ENCODE measurements at regions not wholly inside any gene's neighbourhood (a gene's known extent, or its start where the extent isn't known, plus 50 kb on each side); places are given as distances from the start of the nearest gene placed in this dataset.

- Histone ChIP-seq H3K4me1 (no peaks in the 10 kb centered on the region), H3K4me3 (no peak overlapping the region), H3K27ac (replicated peaks) (no peak overlapping the region), H3K36me3 (no peaks in the 10 kb centered on the region), H3K27me3 (ENCODE audit: low read depth) (no peaks in the 10 kb centered on the region), H3K9me3 (replicated peaks) (no peaks in the 10 kb centered on the region)
- no peak for DNase-seq
- intact Hi-C loops (cut with micrococcal nuclease): no loop called here
- TF ChIP-seq, protein P1, sequence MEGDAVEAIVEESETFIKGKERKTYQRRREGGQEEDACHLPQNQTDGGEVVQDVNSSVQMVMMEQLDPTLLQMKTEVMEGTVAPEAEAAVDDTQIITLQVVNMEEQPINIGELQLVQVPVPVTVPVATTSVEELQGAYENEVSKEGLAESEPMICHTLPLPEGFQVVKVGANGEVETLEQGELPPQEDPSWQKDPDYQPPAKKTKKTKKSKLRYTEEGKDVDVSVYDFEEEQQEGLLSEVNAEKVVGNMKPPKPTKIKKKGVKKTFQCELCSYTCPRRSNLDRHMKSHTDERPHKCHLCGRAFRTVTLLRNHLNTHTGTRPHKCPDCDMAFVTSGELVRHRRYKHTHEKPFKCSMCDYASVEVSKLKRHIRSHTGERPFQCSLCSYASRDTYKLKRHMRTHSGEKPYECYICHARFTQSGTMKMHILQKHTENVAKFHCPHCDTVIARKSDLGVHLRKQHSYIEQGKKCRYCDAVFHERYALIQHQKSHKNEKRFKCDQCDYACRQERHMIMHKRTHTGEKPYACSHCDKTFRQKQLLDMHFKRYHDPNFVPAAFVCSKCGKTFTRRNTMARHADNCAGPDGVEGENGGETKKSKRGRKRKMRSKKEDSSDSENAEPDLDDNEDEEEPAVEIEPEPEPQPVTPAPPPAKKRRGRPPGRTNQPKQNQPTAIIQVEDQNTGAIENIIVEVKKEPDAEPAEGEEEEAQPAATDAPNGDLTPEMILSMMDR (IDR thresholded peaks at IDR 0.05; ENCODE audit: borderline replicate concordance): no peak
These were observed 1255.2 kb downstream of the EFNA5 start for GRCh38 chr5:106415541-106415940.

DNA sequence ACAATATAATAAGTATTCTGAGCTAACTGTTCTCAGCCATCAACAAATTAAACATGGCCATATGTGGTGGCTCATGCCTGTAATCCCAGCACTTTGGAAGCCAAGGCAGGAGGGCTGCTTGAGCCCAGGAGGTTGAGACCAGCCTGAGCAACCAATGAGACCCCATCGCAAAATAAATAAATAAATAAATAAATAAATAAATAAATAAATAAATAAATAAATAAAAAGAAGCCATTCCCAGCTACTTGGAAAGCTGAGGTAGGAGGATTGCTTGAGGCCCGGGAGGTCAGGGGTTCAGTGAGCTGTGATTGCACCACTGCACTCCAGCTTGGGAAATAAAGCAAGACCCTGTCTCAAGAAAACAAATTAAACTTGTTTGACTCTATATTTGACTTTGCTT lies 1256.4 kb downstream of the EFNA5 start:
- TF ChIP-seq, protein P1 (IDR thresholded peaks at IDR 0.05; ENCODE audit: borderline replicate concordance): no peak
- H3K4me3 ChIP-seq: no peak overlapping the region
- H3K36me3 ChIP-seq: no peaks in the 10 kb centered on the region
- no peak for DNase-seq
- H3K9me3 ChIP-seq (replicated peaks): no peaks in the 10 kb centered on the region
- H3K27me3 ChIP-seq (ENCODE audit: low read depth): no peaks in the 10 kb centered on the region
- intact Hi-C loops (cut with micrococcal nuclease): no loop called here
- H3K4me1 ChIP-seq: no peaks in the 10 kb centered on the region
- no peak overlapping the region for H3K27ac ChIP-seq (replicated peaks)

DNA sequence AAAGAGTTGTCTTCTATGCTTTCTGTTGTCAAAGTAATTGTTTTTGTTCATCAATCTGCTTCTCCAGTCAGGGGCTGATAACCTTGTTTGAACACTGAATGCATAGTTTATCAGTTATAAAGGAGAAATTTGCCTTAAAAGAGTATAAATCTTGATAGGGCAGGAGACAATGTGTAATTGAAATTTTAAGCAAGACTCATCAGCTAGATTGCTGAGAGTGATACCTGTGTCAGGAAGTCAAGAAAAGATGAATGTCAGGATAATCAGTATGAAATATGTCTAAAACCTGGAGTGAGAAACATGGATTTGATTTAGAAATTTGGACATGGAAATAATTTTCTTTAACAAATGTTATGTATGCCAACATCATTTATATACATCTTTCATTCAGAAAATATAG lies 1258.1 kb downstream of the EFNA5 start:
- Histone ChIP-seq H3K27ac (replicated peaks) (no peak overlapping the region), H3K4me3 (no peak overlapping the region), H3K4me1 (no peaks in the 10 kb centered on the region), H3K9me3 (replicated peaks) (no peaks in the 10 kb centered on the region), H3K36me3 (no peaks in the 10 kb centered on the region), H3K27me3 (ENCODE audit: low read depth) (no peaks in the 10 kb centered on the region)
- intact Hi-C loops (cut with micrococcal nuclease): no loop called here
- DNase-seq: no peak
- TF ChIP-seq, protein P1 (IDR thresholded peaks at IDR 0.05; ENCODE audit: borderline replicate concordance): no peak

- no peaks in the 10 kb centered on the region for H3K36me3 ChIP-seq
- H3K27ac ChIP-seq (replicated peaks): no peak overlapping the region
- no peaks in the 10 kb centered on the region for H3K27me3 ChIP-seq (ENCODE audit: low read depth)
- intact Hi-C loops (cut with micrococcal nuclease): no loop called here
- TF ChIP-seq, protein P1 (IDR thresholded peaks at IDR 0.05; ENCODE audit: borderline replicate concordance): no peak
- H3K9me3 ChIP-seq (replicated peaks): no peaks in the 10 kb centered on the region
- H3K4me1 ChIP-seq: no peaks in the 10 kb centered on the region
- H3K4me3 ChIP-seq: no peak overlapping the region
- DNase-seq: no peak
These were observed 1262.2 kb downstream of the EFNA5 start for GRCh38 chr5:106408570-106408969.

DNA sequence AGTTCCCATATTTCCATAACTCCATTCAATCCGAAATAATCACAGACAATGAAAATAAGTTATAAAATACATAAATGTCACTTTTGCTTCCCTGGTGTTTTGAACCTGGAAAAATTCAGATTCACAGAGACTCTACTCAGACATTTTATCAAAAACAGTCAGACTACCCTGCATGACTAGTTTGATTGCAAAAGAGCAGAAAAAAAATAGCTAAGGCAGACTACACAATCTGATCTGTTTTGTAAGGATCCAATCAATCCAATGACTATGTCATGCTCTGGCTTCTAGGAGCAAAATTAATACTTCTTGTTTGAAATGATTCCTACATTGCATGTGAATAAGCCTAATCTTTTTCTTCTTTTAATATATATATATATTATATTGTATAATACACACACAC lies 1262.6 kb downstream of the EFNA5 start:
- H3K27ac ChIP-seq (replicated peaks): no peak overlapping the region
- H3K9me3 ChIP-seq (replicated peaks): no peaks in the 10 kb centered on the region
- no peaks in the 10 kb centered on the region for H3K4me1 ChIP-seq
- intact Hi-C loops (cut with micrococcal nuclease): no loop called here
- no peak overlapping the region for H3K4me3 ChIP-seq
- DNase-seq: no peak
- TF ChIP-seq, protein P1 (IDR thresholded peaks at IDR 0.05; ENCODE audit: borderline replicate concordance): no peak
- H3K36me3 ChIP-seq: no peaks in the 10 kb centered on the region
- H3K27me3 ChIP-seq (ENCODE audit: low read depth): no peaks in the 10 kb centered on the region

DNA sequence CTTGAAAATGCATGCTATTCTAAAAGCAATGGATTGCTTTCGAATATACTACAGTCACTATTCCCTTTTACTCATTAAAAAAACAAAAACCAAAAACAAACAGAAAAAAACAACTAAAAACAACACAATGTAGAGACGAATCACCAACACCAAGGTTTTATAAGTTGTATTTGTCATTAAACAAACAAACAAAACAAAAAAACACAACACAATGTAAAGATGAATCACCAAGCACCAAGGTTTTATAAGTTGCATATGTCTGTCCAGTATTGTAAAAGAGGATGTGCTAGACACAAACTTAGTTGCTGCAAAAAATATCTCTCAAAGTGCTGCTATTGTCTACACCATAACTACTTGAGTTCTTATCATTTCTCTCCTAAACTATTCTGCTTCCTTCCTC lies 1269.2 kb downstream of the EFNA5 start:
- no peaks in the 10 kb centered on the region for H3K4me1 ChIP-seq
- DNase-seq: no peak
- intact Hi-C loops (cut with micrococcal nuclease): no loop called here
- no peak overlapping the region for H3K27ac ChIP-seq (replicated peaks)
- no peak overlapping the region for H3K4me3 ChIP-seq
- no peaks in the 10 kb centered on the region for H3K9me3 ChIP-seq (replicated peaks)
- TF ChIP-seq, protein P1 (IDR thresholded peaks at IDR 0.05; ENCODE audit: borderline replicate concordance): no peak
- no peaks in the 10 kb centered on the region for H3K36me3 ChIP-seq
- H3K27me3 ChIP-seq (ENCODE audit: low read depth): no peaks in the 10 kb centered on the region

Data from left ventricle myocardium inferior (tissue), 1 donor.